ENCODE measurements at regions not wholly inside any gene's neighbourhood (a gene's known extent, or its start where the extent isn't known, plus 50 kb on each side); places are given as distances from the start of the nearest gene placed in this dataset.
"Not testable (repeated sequence)": the region's sequence is repeated elsewhere in the genome, so short reads cannot be mapped to it uniquely, and the experiment has no call there.

GRCh38 chr3:25957026-25957425, 167.1 kb downstream of the OXSM start:
- no peak for DNase-seq

GRCh38 chr3:25960776-25961175, 170.9 kb downstream of the OXSM start:
- DNase-seq, result no peak

DNA sequence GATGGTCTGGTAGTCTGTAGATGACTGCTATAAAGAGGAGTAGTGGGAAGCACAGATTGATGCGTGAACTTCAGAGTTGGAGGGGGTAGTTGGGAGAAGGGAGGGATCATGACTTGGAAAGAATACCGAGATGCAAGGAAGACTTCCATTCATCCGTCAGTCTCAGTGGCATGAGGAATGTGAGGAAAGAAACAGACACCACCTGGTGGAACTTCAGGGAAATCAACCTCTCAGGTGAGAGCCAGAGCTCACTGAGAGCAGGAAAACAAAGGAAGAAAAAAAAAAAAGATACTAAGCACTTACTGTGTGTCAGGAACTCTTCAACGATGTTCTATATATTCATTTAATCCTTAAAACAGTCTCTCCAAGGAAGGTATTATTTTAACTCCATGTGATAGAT, 172.4 kb downstream of the OXSM start:
- DNase-seq, result no peak

- DNase-seq, result no peak
Observed at GRCh38 chr3:25964141-25964540, 174.3 kb downstream of the OXSM start.

- no peak for DNase-seq
Observed at GRCh38 chr3:25967385-25967784, 177.5 kb downstream of the OXSM start.

DNA sequence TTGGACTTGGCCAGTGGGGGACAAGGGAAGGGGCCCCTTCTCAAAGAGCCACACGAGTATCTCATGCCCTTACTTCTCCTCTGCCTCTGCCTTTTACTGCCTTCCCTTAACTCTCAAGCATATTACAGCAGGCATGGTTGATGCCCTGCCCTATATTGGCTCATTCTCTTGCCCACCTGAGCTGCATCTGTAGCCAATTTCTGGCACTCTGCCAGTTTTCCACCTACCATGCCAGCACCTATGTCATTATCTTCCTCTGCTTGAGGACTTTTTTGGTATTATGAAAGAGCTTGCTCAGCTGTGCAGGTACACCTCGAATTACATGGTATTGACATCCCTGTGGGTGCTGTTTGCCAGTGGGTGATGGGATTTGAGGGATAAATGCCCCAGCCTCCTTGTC, 181.8 kb downstream of the OXSM start:
- DNase-seq, result no peak

DNA sequence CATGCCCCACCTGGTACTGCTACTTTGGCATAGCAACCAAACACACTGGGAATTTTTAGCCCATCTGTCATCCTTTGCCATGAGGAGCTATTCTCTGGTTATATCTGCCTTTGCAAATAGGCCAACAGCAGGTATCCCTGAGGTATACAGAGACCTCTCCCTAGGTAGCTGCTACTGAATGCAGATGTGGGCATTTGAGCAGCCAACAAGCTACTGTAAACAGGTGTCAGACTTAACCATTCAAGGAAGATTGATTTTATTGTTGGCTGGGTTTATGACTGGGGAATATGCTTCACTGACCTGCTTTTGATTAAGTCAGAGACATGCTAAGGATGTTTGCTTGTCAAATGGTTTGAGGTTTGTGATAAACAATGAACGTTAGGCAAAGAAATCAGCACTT, 183.2 kb downstream of the OXSM start:
- DNase-seq, result no peak

DNA sequence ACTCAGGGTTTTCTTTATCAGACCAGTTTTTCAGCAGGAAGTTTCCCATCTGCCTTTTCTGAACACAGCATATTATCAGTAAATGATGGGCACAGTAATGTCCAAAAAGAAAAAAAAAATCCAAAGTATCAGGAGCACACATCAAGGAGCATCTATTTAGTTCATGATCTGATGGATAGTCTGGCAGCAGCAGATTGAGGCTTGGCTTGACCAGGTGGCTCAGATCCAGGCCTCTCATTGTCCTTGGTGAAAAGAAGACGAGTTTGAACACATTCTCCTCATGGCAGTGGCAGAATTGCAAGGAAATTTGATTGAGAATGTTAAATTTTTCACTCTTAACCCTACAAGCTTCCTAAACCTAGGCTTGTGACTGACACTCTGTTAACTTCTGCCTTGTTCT, 192.9 kb downstream of the OXSM start:
- DNase-seq, result no peak

DNA sequence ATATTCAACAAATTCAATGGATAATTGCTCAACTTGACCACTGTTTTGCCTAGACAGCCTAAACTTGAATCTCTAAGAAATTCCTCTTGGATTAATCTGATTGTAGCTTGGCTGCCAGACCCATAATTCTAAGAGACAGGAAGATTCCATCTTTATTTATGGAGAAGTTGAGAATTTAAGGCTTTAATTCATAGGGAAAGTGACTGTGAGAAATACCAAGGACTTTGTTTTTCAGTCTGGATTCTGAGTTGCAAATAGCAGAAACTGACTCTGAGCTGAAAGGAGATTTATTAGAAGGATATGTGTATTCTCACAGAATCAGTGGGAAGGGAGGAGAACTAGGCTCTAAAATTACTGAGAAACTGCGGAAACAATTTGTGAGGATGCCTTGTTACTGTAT, 195.7 kb downstream of the OXSM start:
- DNase-seq, result no peak

DNA sequence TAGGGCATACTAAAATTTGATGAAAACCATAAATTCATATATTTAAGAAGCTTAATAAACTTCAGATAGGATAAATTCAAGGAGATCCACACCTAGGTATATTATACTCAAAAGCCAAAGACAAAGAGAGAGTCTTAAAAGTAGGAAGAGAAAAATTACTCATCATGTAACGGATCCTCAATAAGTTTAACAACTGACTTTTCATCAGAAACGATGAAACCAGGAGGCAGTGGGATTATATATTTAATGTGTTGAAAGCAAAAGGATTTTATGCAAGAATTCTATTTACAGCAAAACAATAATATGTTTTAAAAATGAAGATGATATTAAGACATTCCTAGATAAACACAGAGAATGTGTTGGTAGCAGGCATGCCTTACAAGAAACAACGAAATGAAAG, 202.7 kb downstream of the OXSM start:
- DNase-seq, result no peak

DNA sequence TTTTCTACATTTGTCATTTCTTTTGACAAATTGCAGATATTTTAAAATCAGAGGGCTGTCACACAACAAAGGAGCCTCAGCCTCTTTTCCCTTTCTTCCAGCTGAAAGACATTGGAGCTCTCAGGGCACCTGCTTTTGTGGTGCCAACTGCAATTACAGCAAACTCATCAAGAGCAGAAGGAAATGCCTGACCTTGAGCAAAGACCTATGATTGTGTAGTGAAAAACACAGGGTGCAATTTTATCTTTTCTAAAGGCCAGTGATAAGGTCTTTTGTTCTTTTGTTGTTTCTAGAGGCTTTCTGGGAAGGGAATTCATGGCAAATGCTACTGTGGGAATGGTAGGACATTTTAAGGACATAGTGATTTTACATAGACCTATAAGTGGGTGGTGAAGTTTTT, 214.3 kb downstream of the OXSM start:
- DNase-seq, result peak; percentile 38

- no peak for DNase-seq
Observed at GRCh38 chr3:26011276-26011675, 221.4 kb downstream of the OXSM start.

DNA sequence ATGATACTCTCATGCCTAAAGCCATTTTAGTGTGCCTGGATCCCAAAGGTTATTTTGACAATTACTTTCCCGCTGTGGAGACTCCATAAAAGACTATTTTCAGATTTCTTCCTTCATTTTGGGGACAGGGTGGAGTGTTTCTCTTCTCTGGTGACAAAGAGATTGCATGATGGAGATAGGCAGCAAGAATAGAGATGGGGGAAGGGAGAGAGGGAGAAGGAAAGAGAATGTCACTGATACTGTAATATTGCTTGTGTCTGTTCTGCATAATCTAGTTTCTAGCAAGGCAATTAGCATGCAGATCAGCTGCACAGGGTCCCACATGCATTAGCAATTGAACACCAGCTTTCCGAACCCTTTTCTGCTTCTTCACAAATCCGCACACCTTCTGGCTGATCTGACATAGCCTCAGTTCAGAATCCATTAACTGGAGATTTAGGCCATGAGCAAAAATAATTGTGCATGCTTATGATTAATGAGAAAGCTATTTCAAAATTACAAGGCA, 222.4 kb downstream of the OXSM start:
- DNase-seq, result no peak

DNA sequence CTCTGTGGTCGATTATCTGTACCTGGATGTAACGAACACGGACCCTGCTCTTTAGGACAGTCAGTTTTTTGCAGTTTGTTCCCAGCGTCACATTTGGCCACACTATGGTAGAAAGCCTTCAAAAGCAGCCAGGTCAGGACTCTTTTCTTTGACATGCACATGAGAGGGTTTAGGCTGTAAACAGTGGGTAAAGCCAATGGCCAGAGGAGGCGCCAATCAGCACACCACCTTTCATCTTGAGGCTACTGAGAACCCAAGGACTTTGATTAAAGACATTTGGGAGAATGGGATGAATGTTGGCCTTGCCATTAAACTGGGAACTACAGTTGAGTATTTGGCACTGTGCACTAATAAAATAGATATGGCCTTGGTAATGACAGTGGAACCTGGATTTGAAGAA, 225.9 kb downstream of the OXSM start:
- DNase-seq, result no peak

DNA sequence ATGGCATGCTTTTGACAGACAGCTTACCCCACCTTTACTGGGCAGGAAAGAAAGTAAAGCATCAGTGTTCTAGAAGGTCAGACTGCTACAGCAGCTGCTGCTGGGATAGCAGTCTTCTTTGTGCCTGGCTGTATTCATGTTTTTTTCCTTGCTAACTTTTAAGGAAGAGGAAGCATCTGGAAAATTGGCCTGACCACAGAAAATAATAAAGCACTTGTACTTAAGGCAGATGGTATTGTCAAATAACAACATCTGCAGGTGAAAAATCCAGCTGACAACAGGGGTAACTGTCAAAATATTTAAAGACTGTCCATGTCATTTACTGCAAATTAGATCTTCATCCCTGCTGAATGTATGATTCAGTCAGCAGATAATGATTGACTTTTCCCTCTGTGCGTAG, 229.0 kb downstream of the OXSM start:
- DNase-seq, result no peak

DNA sequence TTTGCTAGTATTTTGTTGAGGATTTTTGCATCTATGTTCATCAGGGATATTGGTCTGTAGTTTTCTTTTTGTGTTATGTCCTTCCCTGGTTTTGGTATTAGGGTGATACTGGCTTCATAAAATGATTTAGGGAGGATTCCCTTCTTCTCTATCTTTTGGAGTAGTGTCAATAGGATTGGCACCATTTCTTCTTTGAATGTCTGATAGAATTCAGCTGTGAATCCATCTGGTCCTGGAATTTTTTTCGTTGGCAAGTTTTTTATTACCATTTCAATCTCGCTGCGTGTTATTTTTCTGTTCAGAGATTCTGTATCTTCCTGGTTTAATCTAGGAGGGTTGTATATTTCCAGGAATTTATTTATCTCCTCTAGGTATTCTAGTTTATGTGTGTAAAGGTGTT, 234.3 kb downstream of the OXSM start:
- not testable (repeated sequence) for DNase-seq

DNA sequence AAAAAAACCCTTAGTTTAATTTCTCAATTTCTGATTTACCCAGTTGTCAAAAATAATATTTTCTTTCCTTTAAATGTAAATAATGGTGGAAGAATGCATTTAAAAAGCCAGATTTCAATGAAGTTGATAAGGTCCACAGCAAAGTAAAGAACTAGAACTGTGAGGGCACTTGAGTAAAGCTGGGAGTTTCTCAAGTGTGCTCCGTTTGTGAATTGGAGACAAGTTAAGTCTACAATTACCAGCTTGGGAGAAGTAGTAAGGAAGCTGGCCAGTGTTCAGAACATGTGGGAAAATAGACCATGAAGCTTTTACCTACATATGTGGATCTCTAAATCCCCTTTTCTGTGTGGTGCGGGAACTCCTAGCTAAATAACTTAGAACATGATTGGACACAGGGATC, 239.4 kb downstream of the OXSM start:
- no peak for DNase-seq

DNA sequence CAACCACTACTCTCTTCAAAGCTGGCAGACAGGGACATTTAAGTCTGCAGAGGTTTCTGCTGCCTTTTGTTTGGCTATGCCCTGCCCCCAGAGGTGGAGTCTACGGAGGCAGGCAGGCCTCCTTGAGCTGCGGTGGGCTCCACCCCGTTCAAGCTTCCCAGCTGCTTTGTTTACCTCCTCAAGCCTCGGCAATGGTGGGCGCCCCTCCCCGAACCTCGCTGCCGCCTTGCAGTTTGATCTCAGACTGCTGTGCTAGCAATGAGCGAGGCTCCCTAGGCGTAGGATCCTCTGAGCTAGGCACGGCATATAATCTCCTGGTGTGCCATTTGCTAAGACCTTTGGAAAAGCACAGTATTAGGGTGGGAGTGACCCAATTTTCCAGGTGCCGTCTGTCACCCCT, 252.2 kb downstream of the OXSM start:
- not testable (repeated sequence) for DNase-seq

DNA sequence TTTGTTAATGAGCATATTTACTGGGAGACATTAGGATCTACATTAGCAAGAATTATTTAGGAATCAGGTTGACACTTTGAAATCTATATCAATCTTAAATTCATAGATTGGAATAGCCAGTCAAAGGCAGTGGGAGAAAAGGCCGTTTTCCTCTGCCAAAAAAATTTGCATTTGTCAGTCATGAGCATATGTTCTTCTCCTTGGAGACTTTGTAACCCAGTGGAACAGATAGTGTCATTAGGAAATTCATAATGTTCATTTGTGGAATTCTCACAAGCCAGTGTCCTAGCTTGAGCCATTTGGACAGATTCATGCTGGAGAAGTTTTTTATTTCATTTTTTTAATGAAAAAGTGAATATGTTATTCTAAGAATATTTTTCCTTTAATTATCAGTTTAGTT, 260.1 kb downstream of the OXSM start:
- DNase-seq, result no peak

GRCh38 chr3:26050776-26051175, 260.9 kb downstream of the OXSM start:
- DNase-seq, result no peak

GRCh38 chr3:26058901-26059321, 269.0 kb downstream of the OXSM start:
- DNase-seq, result peak; percentile 6

GRCh38 chr3:26061947-26062346, 272.1 kb downstream of the OXSM start:
- DNase-seq, result no peak

DNA sequence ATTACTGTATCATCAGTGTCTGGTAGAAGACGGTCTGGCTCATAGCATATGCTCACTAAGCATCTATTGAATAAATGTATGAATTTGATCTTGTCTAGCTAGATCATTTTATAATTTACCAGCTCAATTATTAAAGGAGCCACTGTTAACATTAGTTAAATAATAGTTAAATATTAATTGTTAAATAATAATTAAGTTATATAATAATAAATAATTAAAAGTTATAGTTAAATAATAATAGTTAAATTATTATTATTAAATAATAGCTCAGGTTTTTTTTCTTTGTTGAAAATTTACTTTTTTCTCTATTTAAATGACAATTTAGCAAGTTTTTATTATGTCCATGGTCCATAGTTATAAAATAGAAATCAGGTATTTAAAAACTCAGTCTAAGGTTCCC, 274.4 kb downstream of the OXSM start:
- no peak for DNase-seq

- no peak for DNase-seq
Observed at GRCh38 chr3:26068890-26069289, 279.0 kb downstream of the OXSM start.

GRCh38 chr3:26070854-26071253, 281.0 kb downstream of the OXSM start:
- DNase-seq, result no peak

DNA sequence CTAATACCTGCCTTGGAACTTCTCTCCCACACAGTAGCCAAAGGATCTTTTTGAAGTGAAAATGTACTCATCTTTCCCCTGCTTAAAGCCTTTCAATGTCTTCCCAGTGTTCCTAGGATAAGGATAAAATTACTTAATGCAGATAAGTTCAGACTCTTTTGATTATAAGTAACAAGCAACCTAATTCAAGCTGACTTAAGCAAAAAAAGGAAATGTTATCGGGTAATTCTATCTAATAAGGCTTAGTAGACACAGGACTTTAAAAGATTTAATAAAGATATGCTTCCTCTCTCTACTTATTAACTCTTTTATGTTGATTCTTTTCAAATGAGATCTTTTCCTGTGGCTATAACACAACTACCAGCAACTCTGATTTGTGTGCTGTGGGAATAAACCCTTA, 284.2 kb downstream of the OXSM start:
- no peak for DNase-seq
